Tibial artery (tissue), 4 donors: ENCODE measurements at regions not wholly inside any gene's neighbourhood (a gene's known extent, or its start where the extent isn't known, plus 50 kb on each side); places are given as distances from the start of the nearest gene placed in this dataset.
"Not testable (repeated sequence)": the region's sequence is repeated elsewhere in the genome, so short reads cannot be mapped to it uniquely, and the experiment has no call there.

Experiments
- DNase-seq, 2 donors: peaks; one replicate each; pipeline ENCODE4 v3.0.0-alpha.2; 2019
- H3K27ac ChIP-seq, 2 donors: fragments of 200-600 bp; sonication (generic) in 1 of 2; 1 replicate in 1 of 2; 2 replicates in 1 of 2; pipeline ENCODE4 v1.5.1; 2018 to 2019; ENCODE audit warnings: mild to moderate bottlenecking in 1 of 2
- H3K27me3 ChIP-seq, 2 donors: fragments of 200-600 bp; sonication (generic) in 1 of 2; one replicate each; pipeline versions ENCODE4 v1.5.1 to v1.6.0; 2016 to 2019
- H3K36me3 ChIP-seq, 3 donors: fragments of 200-600 bp; sonication (generic) in 2 of 3; one replicate each; pipeline ENCODE4 v1.5.1; 2016 to 2019; ENCODE audit warnings: mild to moderate bottlenecking in 2 of 3
- H3K4me1 ChIP-seq, 4 donors: fragments of 200-600 bp; sonication (generic) in 2 of 4; 1 replicate in 3 of 4; 2 replicates in 1 of 4; pipeline ENCODE4 v1.5.1; 2016 to 2019
- H3K4me3 ChIP-seq, 2 donors: fragments of 200-600 bp; sonication (generic) in 1 of 2; 1 replicate in 1 of 2; 2 replicates in 1 of 2; pipeline ENCODE4 v1.5.1; 2018 to 2019; ENCODE audit warnings: mild to moderate bottlenecking in 2 of 2
- H3K9me3 ChIP-seq, 3 donors: fragments of 200-600 bp; sonication (generic) in 1 of 3; one replicate each; pipeline ENCODE4 v1.5.1; 2016 to 2019
- intact Hi-C: fragments of 100-400 bp; cut with DNase I; formaldehyde crosslinking; loops from one replicate; pipeline ENCODE4 v1.15.0; 2023; ENCODE audit warnings: low total_unique reads
- TF ChIP-seq, protein P1 (sequence below), 2 experiments: fragments of 200-600 bp in 1 of 2; fragments of 450-650 bp in 1 of 2; IDR thresholded peaks; one replicate each; pipeline ENCODE4 v1.5.1; 2017 to 2019; ENCODE audit warnings: antibody characterized with exemption in 2 of 2, mild to moderate bottlenecking in 1 of 2, moderate library complexity in 1 of 2

DNA sequence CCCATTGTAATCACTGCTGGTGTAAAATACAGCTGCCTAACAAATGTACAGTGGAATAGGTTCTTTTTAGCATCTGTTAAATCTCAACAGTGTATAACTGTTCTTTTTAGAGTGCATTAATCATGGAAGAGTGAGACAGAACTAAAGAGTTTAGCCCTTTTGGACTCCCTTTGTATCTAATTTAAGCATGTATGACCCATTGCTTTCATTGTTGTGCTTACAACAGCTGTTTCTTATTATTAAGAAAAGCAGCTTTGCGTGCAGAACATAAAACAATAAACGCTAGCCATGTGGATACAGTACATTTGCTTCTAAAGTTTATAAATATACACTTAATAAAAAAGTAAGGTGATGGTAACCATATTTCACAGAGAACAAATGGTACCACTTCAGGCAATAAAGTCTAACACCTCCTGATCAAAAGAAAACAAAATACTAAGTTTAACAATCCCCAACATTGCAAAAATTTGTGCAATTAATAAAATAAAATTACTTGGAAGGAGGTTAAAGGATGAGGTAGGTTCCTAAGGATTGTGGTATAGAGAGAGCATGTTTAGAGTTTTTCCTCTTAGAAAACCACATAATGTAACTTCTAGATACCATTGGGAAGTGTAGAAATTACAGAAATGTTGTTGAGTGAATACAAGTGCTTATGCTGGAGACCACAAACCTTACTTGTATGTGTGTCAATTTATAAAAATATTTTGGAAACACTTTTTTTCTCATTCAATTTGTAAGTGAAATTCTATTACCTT is 448.7 kb downstream of the SLC6A15 start:
- no peak for DNase-seq
- TF ChIP-seq, protein P1, sequence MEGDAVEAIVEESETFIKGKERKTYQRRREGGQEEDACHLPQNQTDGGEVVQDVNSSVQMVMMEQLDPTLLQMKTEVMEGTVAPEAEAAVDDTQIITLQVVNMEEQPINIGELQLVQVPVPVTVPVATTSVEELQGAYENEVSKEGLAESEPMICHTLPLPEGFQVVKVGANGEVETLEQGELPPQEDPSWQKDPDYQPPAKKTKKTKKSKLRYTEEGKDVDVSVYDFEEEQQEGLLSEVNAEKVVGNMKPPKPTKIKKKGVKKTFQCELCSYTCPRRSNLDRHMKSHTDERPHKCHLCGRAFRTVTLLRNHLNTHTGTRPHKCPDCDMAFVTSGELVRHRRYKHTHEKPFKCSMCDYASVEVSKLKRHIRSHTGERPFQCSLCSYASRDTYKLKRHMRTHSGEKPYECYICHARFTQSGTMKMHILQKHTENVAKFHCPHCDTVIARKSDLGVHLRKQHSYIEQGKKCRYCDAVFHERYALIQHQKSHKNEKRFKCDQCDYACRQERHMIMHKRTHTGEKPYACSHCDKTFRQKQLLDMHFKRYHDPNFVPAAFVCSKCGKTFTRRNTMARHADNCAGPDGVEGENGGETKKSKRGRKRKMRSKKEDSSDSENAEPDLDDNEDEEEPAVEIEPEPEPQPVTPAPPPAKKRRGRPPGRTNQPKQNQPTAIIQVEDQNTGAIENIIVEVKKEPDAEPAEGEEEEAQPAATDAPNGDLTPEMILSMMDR (IDR thresholded peaks at IDR 0.05), result no peak
- no peaks in the 10 kb centered on the region for H3K27me3 ChIP-seq
- no peaks in the 10 kb centered on the region for H3K4me1 ChIP-seq
- intact Hi-C loops, result no loop called here
- H3K9me3 ChIP-seq, result no peaks in the 10 kb centered on the region
- H3K36me3 ChIP-seq, result no peaks in the 10 kb centered on the region
- no peak overlapping the region for H3K27ac ChIP-seq
- H3K4me3 ChIP-seq, result no peak overlapping the region

DNA sequence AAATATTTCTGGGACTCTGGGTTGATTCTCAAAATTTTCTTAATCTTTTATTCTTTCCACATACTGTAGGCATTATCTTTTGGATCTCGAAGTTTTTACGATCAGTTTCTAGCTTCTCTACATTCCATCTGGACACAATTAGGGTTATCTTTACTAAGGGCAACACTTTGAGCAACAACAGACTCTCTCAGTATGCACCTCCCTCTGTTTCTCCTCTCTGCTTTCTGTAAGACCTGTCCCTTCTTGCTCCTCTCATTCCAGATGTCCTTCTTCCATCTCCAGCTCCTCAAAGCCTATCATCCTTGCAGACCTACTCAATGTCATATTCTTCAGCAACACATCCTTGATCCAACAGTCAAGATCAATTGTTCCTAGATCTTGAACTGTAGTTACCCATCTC is 457.0 kb downstream of the SLC6A15 start:
- Histone ChIP-seq H3K36me3 (no peaks in the 10 kb centered on the region), H3K4me3 (no peak overlapping the region), H3K9me3 (no peaks in the 10 kb centered on the region), H3K4me1 (no peaks in the 10 kb centered on the region), H3K27me3 (no peaks in the 10 kb centered on the region), H3K27ac (no peak overlapping the region)
- intact Hi-C loops, result no loop called here
- TF ChIP-seq, protein P1 (IDR thresholded peaks at IDR 0.05), result no peak
- no peak for DNase-seq

DNA sequence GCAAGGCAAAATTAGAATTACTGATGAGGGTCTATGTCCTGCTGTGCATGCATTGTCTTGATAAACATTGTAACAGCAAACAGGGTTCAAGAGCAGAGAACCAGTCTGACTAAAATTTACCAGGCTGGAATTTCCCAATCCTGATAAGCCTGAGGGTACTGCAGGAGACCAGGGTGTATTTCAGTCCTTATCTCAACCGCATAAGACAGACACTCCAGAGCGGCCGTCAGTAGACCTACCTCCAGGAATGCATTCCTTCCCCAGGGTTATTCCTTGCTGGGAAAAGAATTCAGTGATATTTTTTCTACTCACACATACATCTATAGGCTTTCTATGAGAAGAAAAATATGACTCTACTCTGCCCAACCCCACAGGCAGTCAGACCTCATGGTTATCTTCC is 466.1 kb downstream of the SLC6A15 start:
- intact Hi-C loops, H3K27ac ChIP-seq, DNase-seq, H3K4me3 ChIP-seq, H3K36me3 ChIP-seq, H3K9me3 ChIP-seq, H3K4me1 ChIP-seq, H3K27me3 ChIP-seq: not testable (repeated sequence)

DNA sequence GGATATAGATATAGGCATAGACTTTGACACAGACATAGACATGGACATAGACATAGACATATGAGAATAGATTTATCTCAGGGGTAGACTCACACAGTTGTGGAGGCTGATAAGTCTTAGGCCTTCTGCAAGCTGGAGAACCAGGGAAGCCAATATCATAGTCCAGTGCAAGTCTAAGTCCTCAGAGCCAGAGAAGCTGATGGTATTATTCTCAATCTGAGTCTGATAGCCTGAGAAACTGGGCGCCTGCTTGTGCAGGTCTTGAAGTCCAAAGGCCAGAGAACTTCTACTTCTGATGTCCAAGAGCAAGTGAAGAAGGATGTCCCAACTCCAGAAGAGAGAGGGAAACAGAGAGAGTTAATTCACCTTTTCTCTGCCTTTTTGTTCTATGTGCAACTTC is 476.5 kb downstream of the SLC6A15 start:
- Histone ChIP-seq H3K4me1 (no peaks in the 10 kb centered on the region), H3K27me3 (no peaks in the 10 kb centered on the region), H3K27ac (no peak overlapping the region), H3K9me3 (no peaks in the 10 kb centered on the region), H3K4me3 (no peak overlapping the region), H3K36me3 (no peaks in the 10 kb centered on the region)
- intact Hi-C loops, result no loop called here
- DNase-seq, result no peak
- TF ChIP-seq, protein P1 (IDR thresholded peaks at IDR 0.05), result no peak

DNA sequence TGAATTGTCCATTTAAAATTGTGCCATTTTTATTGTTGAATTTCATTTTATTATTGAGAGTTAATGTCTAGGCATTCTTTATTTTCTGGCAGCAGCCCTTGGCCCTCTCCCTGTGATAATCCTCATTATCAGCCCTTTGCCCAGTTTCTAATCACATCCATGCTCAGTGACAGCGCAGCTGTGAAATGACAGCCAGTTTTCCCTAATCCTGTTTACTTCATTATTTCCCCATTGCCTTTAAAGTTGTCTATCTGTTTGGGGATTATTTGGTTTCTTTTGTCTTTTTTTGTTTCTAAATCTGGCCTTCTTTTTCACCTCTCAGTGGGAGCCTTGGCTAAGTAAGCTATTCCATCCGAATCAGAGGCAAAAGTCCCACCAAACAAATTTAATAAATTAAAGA is 476.9 kb downstream of the SLC6A15 start:
- H3K4me3 ChIP-seq, result no peak overlapping the region
- TF ChIP-seq, protein P1 (IDR thresholded peaks at IDR 0.05), result no peak
- no peak for DNase-seq
- intact Hi-C loops, result no loop called here
- H3K27me3 ChIP-seq, result no peaks in the 10 kb centered on the region
- no peaks in the 10 kb centered on the region for H3K4me1 ChIP-seq
- H3K36me3 ChIP-seq, result no peaks in the 10 kb centered on the region
- H3K9me3 ChIP-seq, result no peaks in the 10 kb centered on the region
- no peak overlapping the region for H3K27ac ChIP-seq

DNA sequence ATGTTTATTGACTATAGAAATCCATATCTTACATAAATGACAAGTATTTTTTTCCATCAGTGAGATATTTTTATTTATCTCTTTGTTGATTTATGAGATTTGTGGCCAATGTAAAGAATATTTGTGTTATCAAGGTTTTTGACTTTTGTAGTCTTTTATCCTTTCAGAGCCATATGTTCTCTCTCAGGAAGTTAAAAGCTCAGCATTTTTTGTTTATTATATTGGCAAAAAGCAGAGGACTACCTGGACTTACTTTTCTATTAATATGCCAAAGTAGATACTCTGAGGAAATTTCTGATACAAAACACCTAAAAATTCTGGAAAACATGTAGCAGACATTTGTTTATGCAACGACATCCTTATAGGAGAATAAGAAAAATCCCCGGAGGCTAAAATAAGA is 490.3 kb downstream of the SLC6A15 start:
- Histone ChIP-seq H3K27ac (no peak overlapping the region), H3K27me3 (no peaks in the 10 kb centered on the region), H3K4me1 (no peaks in the 10 kb centered on the region), H3K36me3 (no peaks in the 10 kb centered on the region), H3K4me3 (no peak overlapping the region), H3K9me3 (no peaks in the 10 kb centered on the region)
- DNase-seq, result no peak
- intact Hi-C loops, result no loop called here
- TF ChIP-seq, protein P1 (IDR thresholded peaks at IDR 0.05), result no peak
